Liver (tissue), 3 donors: ENCODE measurements at regions not wholly inside any gene's neighbourhood (a gene's known extent, or its start where the extent isn't known, plus 50 kb on each side); places are given as distances from the start of the nearest gene placed in this dataset.

Source experiments
- ATF3 ChIP-seq: IDR thresholded peaks from 2 replicates; pipeline ENCODE4 v1.6.1; 2016; ENCODE audit warnings: antibody characterized with exemption
- CTCF ChIP-seq: fragments of 150-350 bp; IDR thresholded peaks from 2 replicates; pipeline ENCODE4 v1.5.1; 2017; ENCODE audit warnings: improper control_type of control experiment, low read depth, low read length; ENCODE audit not compliant: missing input control
- FOXA1 ChIP-seq: IDR thresholded peaks from 2 replicates; pipeline ENCODE4 v1.6.1; 2016; ENCODE audit warnings: antibody characterized with exemption
- JUND ChIP-seq, 2 donors: IDR thresholded peaks; 2 replicates each; pipeline ENCODE4 v1.6.1; 2016; ENCODE audit warnings: antibody characterized with exemption in 2 of 2
- MAX ChIP-seq: IDR thresholded peaks from 2 replicates; pipeline ENCODE4 v1.6.1; 2016; ENCODE audit warnings: antibody characterized with exemption
- SP1 ChIP-seq: IDR thresholded peaks from 2 replicates; pipeline ENCODE4 v1.6.1; 2018; ENCODE audit warnings: antibody characterized with exemption, mild to moderate bottlenecking
- YY1 ChIP-seq: IDR thresholded peaks from 2 replicates; pipeline ENCODE4 v1.6.1; 2016; ENCODE audit warnings: antibody characterized with exemption, mild to moderate bottlenecking
- donor health status: healthy.
- donor health status: healthy.

GRCh38 chr10:94059178-94059883 lies 65.6 kb downstream of the PLCE1 start:
- TF ChIP-seq SP1 (no peak), CTCF (no peak), FOXA1 (no peak), MAX (no peak), ATF3 (no peak), YY1 (no peak), JUND (IDR thresholded peaks at IDR 0.05) (no peak)
